CD1c-positive myeloid dendritic cell (primary cell): ENCODE measurements at regions not wholly inside any gene's neighbourhood (a gene's known extent, or its start where the extent isn't known, plus 50 kb on each side); places are given as distances from the start of the nearest gene placed in this dataset.

Experiments
- DNase-seq: peaks from one replicate; pipeline ENCODE4 v3.0.0-alpha.2; 2016; ENCODE audit errors: extremely low spot score

GRCh38 chr1:113219377-113219776 is 146.4 kb downstream of the LRIG2 start:
- DNase-seq, result no peak

GRCh38 chr1:113219828-113220227 is 146.8 kb downstream of the LRIG2 start:
- no peak for DNase-seq

- DNase-seq, result no peak
These were observed 150.0 kb downstream of the LRIG2 start for GRCh38 chr1:113223040-113223439.

GRCh38 chr1:113223546-113223945 is 150.5 kb downstream of the LRIG2 start:
- DNase-seq, result no peak

GRCh38 chr1:113226148-113226547 is 153.2 kb downstream of the LRIG2 start:
- DNase-seq, result no peak

- DNase-seq, result no peak
These were observed 158.4 kb upstream of the MAGI3 start for GRCh38 chr1:113231866-113232265.

GRCh38 chr1:113233441-113233840 is 156.9 kb upstream of the MAGI3 start:
- no peak for DNase-seq

- DNase-seq, result no peak
These were observed 149.1 kb upstream of the MAGI3 start for GRCh38 chr1:113241237-113241636.

GRCh38 chr1:113242481-113242880 is 147.8 kb upstream of the MAGI3 start:
- no peak for DNase-seq

GRCh38 chr1:113243529-113243928 is 146.8 kb upstream of the MAGI3 start:
- DNase-seq, result no peak

GRCh38 chr1:113244112-113244820 is 146.0 kb upstream of the MAGI3 start:
- DNase-seq, result no peak

- DNase-seq, result no peak
These were observed 145.1 kb upstream of the MAGI3 start for GRCh38 chr1:113245252-113245651.

GRCh38 chr1:113246929-113247328 is 143.4 kb upstream of the MAGI3 start:
- no peak for DNase-seq

- DNase-seq, result no peak
These were observed 143.0 kb upstream of the MAGI3 start for GRCh38 chr1:113247355-113247754.

- no peak for DNase-seq
These were observed 142.5 kb upstream of the MAGI3 start for GRCh38 chr1:113247782-113248181.

- DNase-seq, result no peak
These were observed 141.8 kb upstream of the MAGI3 start for GRCh38 chr1:113248494-113248893.

- DNase-seq, result no peak
These were observed 140.2 kb upstream of the MAGI3 start for GRCh38 chr1:113250161-113250560.

- DNase-seq, result no peak
These were observed 138.1 kb upstream of the MAGI3 start for GRCh38 chr1:113252166-113252565.

GRCh38 chr1:113253187-113253586 is 137.1 kb upstream of the MAGI3 start:
- no peak for DNase-seq

GRCh38 chr1:113253590-113253989 is 136.7 kb upstream of the MAGI3 start:
- no peak for DNase-seq

- DNase-seq, result no peak
These were observed 135.1 kb upstream of the MAGI3 start for GRCh38 chr1:113255038-113255719.

- DNase-seq, result no peak
These were observed 134.5 kb upstream of the MAGI3 start for GRCh38 chr1:113255720-113256347.

- no peak for DNase-seq
These were observed 134.0 kb upstream of the MAGI3 start for GRCh38 chr1:113256348-113256729.
